SH-SY5Y (cell line): ENCODE measurements at regions not wholly inside any gene's neighbourhood (a gene's known extent, or its start where the extent isn't known, plus 50 kb on each side); places are given as distances from the start of the nearest gene placed in this dataset.

ENCODE experiments used
- GATA2 ChIP-seq: IDR thresholded peaks from 2 replicates; pipeline ENCODE4 v1.6.1; 2011; ENCODE audit warnings: mild to moderate bottlenecking, low read depth, low read length
- GATA3 ChIP-seq: IDR thresholded peaks from 2 replicates; pipeline ENCODE4 v1.6.1; 2011; ENCODE audit warnings: low read depth, mild to moderate bottlenecking, low read length, moderate library complexity

DNA sequence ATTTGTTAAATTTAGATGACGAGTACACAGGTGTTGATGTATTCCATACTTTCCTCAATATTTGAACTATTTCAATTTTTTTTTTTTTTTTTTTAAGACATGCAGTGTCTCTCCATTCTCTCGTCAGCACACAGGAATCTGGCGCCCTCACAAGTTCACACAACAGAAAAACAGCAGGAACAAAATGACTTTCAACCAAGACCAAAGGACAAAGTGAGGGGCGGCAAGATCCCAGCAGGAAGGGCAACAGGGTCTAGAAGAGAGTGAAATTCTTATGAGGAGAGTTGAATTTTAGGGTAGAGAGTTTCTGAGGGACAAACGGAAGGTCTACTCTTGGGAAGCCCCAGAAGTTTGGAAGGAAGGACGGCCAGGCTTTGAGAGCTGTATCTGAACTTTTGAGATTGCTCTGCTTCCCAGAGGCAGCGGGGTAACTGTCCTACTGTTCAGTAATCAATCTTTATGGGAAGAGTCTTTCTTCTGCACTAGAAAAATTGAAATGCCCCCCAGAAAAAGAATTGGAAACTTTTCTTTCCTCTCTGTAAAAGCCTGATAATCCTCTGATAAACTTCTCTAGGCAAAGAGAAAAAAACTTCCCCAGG is 760.2 kb downstream of the RAB28 start:
- TF ChIP-seq GATA3 = no peak
- TF ChIP-seq GATA2 = no peak
